ENCODE measurements at regions not wholly inside any gene's neighbourhood (a gene's known extent, or its start where the extent isn't known, plus 50 kb on each side); places are given as distances from the start of the nearest gene placed in this dataset.

GRCh38 chr16:85990861-85991301 lies 91.9 kb downstream of the IRF8 start:
- DNase-seq (ENCODE audit: low read depth, low spot score): no peak

GRCh38 chr16:85991425-85991824 lies 92.5 kb downstream of the IRF8 start:
- no peak for DNase-seq (ENCODE audit: low read depth, low spot score)

GRCh38 chr16:85991856-85992255 lies 92.9 kb downstream of the IRF8 start:
- DNase-seq (ENCODE audit: low read depth, low spot score): no peak

- no peak for DNase-seq (ENCODE audit: low read depth, low spot score)
Measured at GRCh38 chr16:85992359-85992758, 93.4 kb downstream of the IRF8 start.

GRCh38 chr16:85992779-85993178 lies 93.8 kb downstream of the IRF8 start:
- DNase-seq (ENCODE audit: low read depth, low spot score): no peak

GRCh38 chr16:85994492-85995490 lies 95.8 kb downstream of the IRF8 start:
- DNase-seq (ENCODE audit: low read depth, low spot score): no peak

- no peak for DNase-seq (ENCODE audit: low read depth, low spot score)
Measured at GRCh38 chr16:85995541-85996423, 96.8 kb downstream of the IRF8 start.

- DNase-seq (ENCODE audit: low read depth, low spot score): no peak
Measured at GRCh38 chr16:85996843-85997242, 97.9 kb downstream of the IRF8 start.

GRCh38 chr16:85998171-85998867 lies 99.4 kb downstream of the IRF8 start:
- no peak for DNase-seq (ENCODE audit: low read depth, low spot score)

- DNase-seq (ENCODE audit: low read depth, low spot score): no peak
Measured at GRCh38 chr16:85998868-85999729, 100.1 kb downstream of the IRF8 start.

GRCh38 chr16:85999778-86000177 lies 100.8 kb downstream of the IRF8 start:
- no peak for DNase-seq (ENCODE audit: low read depth, low spot score)

GRCh38 chr16:86002178-86002900 lies 103.4 kb downstream of the IRF8 start:
- no peak for DNase-seq (ENCODE audit: low read depth, low spot score)

GRCh38 chr16:86007524-86007923 lies 108.6 kb downstream of the IRF8 start:
- no peak for DNase-seq (ENCODE audit: low read depth, low spot score)

- no peak for DNase-seq (ENCODE audit: low read depth, low spot score)
Measured at GRCh38 chr16:86010680-86011141, 111.7 kb downstream of the IRF8 start.

- no peak for DNase-seq (ENCODE audit: low read depth, low spot score)
Measured at GRCh38 chr16:86011532-86011931, 112.6 kb downstream of the IRF8 start.

GRCh38 chr16:86012221-86012620 lies 113.3 kb downstream of the IRF8 start:
- no peak for DNase-seq (ENCODE audit: low read depth, low spot score)

GRCh38 chr16:86013867-86014266 lies 114.9 kb downstream of the IRF8 start:
- no peak for DNase-seq (ENCODE audit: low read depth, low spot score)

- no peak for DNase-seq (ENCODE audit: low read depth, low spot score)
Measured at GRCh38 chr16:86015606-86016005, 116.6 kb downstream of the IRF8 start.

GRCh38 chr16:86016201-86016965 lies 117.4 kb downstream of the IRF8 start:
- DNase-seq (ENCODE audit: low read depth, low spot score): no peak
